Testis (tissue), 2 donors: ENCODE measurements at regions not wholly inside any gene's neighbourhood (a gene's known extent, or its start where the extent isn't known, plus 50 kb on each side); places are given as distances from the start of the nearest gene placed in this dataset.

Experiments
- POLR2A ChIP-seq: fragments of 450-650 bp; IDR thresholded peaks from one replicate; pipeline ENCODE4 v1.6.1; 2017; ENCODE audit warnings: antibody characterized with exemption, mild to moderate bottlenecking, moderate library complexity
- TF ChIP-seq, protein P1 (sequence below), 3 experiments: fragments of 450-650 bp in 2 of 3; fragments of 200-600 bp in 1 of 3; sonication (generic) in 1 of 3; IDR thresholded peaks; one replicate each; pipeline ENCODE4 v1.5.1; 2016 to 2019; ENCODE audit warnings: antibody characterized with exemption in 3 of 3, mild to moderate bottlenecking in 2 of 3, moderate library complexity in 1 of 3

DNA sequence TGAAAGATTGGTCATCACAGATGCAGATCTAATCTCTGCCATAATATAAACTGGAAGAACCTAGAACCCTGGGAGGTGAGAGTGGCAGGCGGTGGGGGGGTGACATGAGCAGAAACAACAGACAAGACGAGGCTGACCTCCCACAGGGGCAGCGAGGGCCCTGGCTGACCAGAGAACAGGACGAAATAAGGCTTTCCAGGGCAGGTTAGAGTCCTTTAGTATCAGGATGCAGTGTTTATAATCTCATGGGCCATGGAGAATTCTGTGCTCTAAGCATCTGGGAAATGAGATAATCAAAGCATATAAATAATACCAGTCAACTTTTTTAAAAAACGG, 102.7 kb upstream of the BCL2L14 start:
- TF ChIP-seq, protein P1, sequence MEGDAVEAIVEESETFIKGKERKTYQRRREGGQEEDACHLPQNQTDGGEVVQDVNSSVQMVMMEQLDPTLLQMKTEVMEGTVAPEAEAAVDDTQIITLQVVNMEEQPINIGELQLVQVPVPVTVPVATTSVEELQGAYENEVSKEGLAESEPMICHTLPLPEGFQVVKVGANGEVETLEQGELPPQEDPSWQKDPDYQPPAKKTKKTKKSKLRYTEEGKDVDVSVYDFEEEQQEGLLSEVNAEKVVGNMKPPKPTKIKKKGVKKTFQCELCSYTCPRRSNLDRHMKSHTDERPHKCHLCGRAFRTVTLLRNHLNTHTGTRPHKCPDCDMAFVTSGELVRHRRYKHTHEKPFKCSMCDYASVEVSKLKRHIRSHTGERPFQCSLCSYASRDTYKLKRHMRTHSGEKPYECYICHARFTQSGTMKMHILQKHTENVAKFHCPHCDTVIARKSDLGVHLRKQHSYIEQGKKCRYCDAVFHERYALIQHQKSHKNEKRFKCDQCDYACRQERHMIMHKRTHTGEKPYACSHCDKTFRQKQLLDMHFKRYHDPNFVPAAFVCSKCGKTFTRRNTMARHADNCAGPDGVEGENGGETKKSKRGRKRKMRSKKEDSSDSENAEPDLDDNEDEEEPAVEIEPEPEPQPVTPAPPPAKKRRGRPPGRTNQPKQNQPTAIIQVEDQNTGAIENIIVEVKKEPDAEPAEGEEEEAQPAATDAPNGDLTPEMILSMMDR (IDR thresholded peaks at IDR 0.05), result no peak
- no peak for TF ChIP-seq POLR2A
